HepG2 (cell line): ENCODE measurements at regions not wholly inside any gene's neighbourhood (a gene's known extent, or its start where the extent isn't known, plus 50 kb on each side); places are given as distances from the start of the nearest gene placed in this dataset.

Source experiments
- ATAC-seq: fragments of 200-7000 bp; cut with Tn5 transposase; 3 replicates; pipeline ENCODE4 v1.9.1; 2020; ENCODE audit warnings: mild to moderate bottlenecking, moderate library complexity
- BruUV-seq: library from RNA; stranded (reverse); fragments of 400-500 nt; replicated peaks from 2 replicates; lab custom pipeline; 2021; lab: Mats Ljungman, UMichigan
- CTCF ChIA-PET: fragments of 300-600 bp; formaldehyde crosslinking; extraction: SDS; loops from one replicate; lab custom pipeline; 2021; ENCODE audit warnings: low total read pairs, inconsistent platforms, low intra/inter-chr PET ratio; lab: Yijun Ruan, JAX
- POLR2A ChIA-PET: fragments of 350-600 bp; sonication (Branson Sonifier 250); formaldehyde crosslinking; loops from one replicate; lab custom pipeline; 2020; ENCODE audit warnings: antibody characterized with exemption, inconsistent platforms; lab: Yijun Ruan, JAX
- DNase-seq: peaks from one replicate; pipeline ENCODE4 v3.0.0-alpha.2; 2015; ENCODE audit warnings: low spot score
- FAIRE-seq: peaks from 3 replicates; lab custom pipeline; 2011; peaks lifted over from hg19 to GRCh38; lab: Jason Lieb, UNC
- H2AFZ ChIP-seq: one replicate; pipeline ENCODE4 v1.6.1; 2011; ENCODE audit warnings: low read length, inconsistent platforms
- H3K27ac ChIP-seq: fragments of 300-600 bp; 3 replicates; pipeline ENCODE4 v1.8.0; 2011; ENCODE audit warnings: mixed run types, mild to moderate bottlenecking, mixed read lengths, low read length, inconsistent platforms; ENCODE audit not compliant: insufficient read depth; ENCODE audit errors: extremely low read length
- H3K27me3 ChIP-seq, 2 experiments: fragments of 200-600 bp in 1 of 2; 2 replicates in 1 of 2; 3 replicates in 1 of 2; pipeline versions ENCODE4 v1.6.0 to v1.8.0; 2011; ENCODE audit warnings: low read length in 2 of 2, mild to moderate bottlenecking in 2 of 2, moderate library complexity in 2 of 2, inconsistent platforms in 1 of 2; ENCODE audit not compliant: insufficient read depth in 2 of 2, control insufficient read depth in 1 of 2
- H3K36me3 ChIP-seq, 2 experiments: fragments of 200-600 bp in 1 of 2; replicated peaks in 1 of 2; 2 replicates in 1 of 2; 3 replicates in 1 of 2; pipeline versions ENCODE4 v1.5.1 to v1.8.0; 2011; ENCODE audit warnings: low read length in 2 of 2, inconsistent platforms in 1 of 2; ENCODE audit not compliant: insufficient read depth in 2 of 2, control insufficient read depth in 1 of 2
- H3K4me1 ChIP-seq: 2 replicates; pipeline ENCODE4 v1.5.1; 2012; ENCODE audit warnings: low read length, inconsistent platforms; ENCODE audit not compliant: insufficient read depth
- H3K4me2 ChIP-seq: 2 replicates; pipeline ENCODE4 v1.6.0; 2011; ENCODE audit warnings: low read depth, low read length, inconsistent platforms
- H3K4me3 ChIP-seq, 3 experiments: fragments of 200-600 bp in 1 of 3; sonication (generic), shearing (Covaris generic) in 1 of 3; replicated peaks in 1 of 3; 2 replicates each; pipeline ENCODE4 v1.5.1; 2011 to 2016; ENCODE audit warnings: low read length in 3 of 3, inconsistent platforms in 2 of 3, low read depth in 2 of 3, mild to moderate bottlenecking in 2 of 3, control low read depth in 1 of 3, mixed read lengths in 1 of 3; ENCODE audit not compliant: insufficient read depth in 1 of 3
- H3K79me2 ChIP-seq: one replicate; pipeline ENCODE4 v1.6.1; 2011; ENCODE audit warnings: low read length, inconsistent platforms; ENCODE audit not compliant: insufficient read depth
- H3K9ac ChIP-seq: 2 replicates; pipeline ENCODE4 v1.6.0; 2011; ENCODE audit warnings: mild to moderate bottlenecking, low read depth, low read length, inconsistent platforms; ENCODE audit not compliant: insufficient read depth
- H3K9me3 ChIP-seq: 2 replicates; pipeline ENCODE4 v1.5.1; 2012; ENCODE audit warnings: mild to moderate bottlenecking, low read length
- H4K20me1 ChIP-seq: 2 replicates; pipeline ENCODE4 v1.6.0; 2011; ENCODE audit warnings: inconsistent platforms, mild to moderate bottlenecking, low read length, moderate library complexity; ENCODE audit not compliant: insufficient read depth
- ATF6 ChIP-seq: sonication (generic); formaldehyde crosslinking; conservative IDR thresholded peaks from 2 replicates; pipeline ENCODE4 v1.4.0; 2020; ENCODE audit warnings: missing genetic modification reagents
- IRF2 ChIP-seq: IDR thresholded peaks from 2 replicates; pipeline ENCODE4 v1.6.1; 2018; ENCODE audit warnings: missing genetic modification reagents, missing compliant biosample characterization
- LCORL ChIP-seq, 2 experiments: fragments of 450-650 bp in 1 of 2; sonication (generic) in 1 of 2; formaldehyde crosslinking in 1 of 2; IDR thresholded peaks; 2 replicates each; pipeline versions ENCODE4 v1.5.0 to v1.6.1; 2017 to 2020; ENCODE audit warnings: antibody characterized with exemption in 1 of 2, missing genetic modification reagents in 1 of 2
- PAF1 ChIP-seq: IDR thresholded peaks from 2 replicates; pipeline ENCODE4 v1.6.1; 2016; ENCODE audit warnings: missing genetic modification reagents, missing compliant biosample characterization
- PHF21A ChIP-seq: sonication (generic); formaldehyde crosslinking; IDR thresholded peaks from 2 replicates; pipeline ENCODE4 v1.5.0; 2020; ENCODE audit warnings: mild to moderate bottlenecking, missing genetic modification reagents
- RNF2 ChIP-seq: fragments of 450-650 bp; conservative IDR thresholded peaks from 2 replicates; pipeline ENCODE4 v1.6.1; 2016; ENCODE audit warnings: low read depth
- ZFP36L1 ChIP-seq: sonication (generic); formaldehyde crosslinking; IDR thresholded peaks from 2 replicates; pipeline ENCODE4 v1.8.0; 2022; ENCODE audit warnings: mild to moderate bottlenecking, missing genetic modification reagents, moderate library complexity
- ZNF180 ChIP-seq: sonication (generic); formaldehyde crosslinking; IDR thresholded peaks from 2 replicates; pipeline ENCODE4 v1.4.0; 2020; ENCODE audit warnings: low read depth, missing genetic modification reagents, borderline replicate concordance
- ZNF615 ChIP-seq: sonication (generic); formaldehyde crosslinking; IDR thresholded peaks from 2 replicates; pipeline ENCODE4 v1.5.0; 2020; ENCODE audit warnings: mild to moderate bottlenecking, missing genetic modification reagents, borderline replicate concordance
- WGBS: methylation state at CpG from one replicate; pipeline ENCODE4 v1.1.6; 2017; ENCODE audit warnings: low lambda C conversion rate; 5-methylcytosine and 5-hydroxymethylcytosine counted together
- in situ Hi-C: cut with HindIII; loops from 2 replicates; pipeline ENCODE4 v1.10.0; 2017; ENCODE audit warnings: low pct_unique_long_range_greater_than_20kb; ENCODE audit not compliant: extremely low pct_ligation_motif_present
- intact Hi-C: fragments of 100-400 bp; cut with micrococcal nuclease; formaldehyde crosslinking; loops from one replicate; pipeline ENCODE4 v1.10.0; 2022; ENCODE audit not compliant: unreplicated experiment
- TF ChIP-seq, protein P1 (sequence below), 2 experiments: sonication (generic) in 1 of 2; formaldehyde crosslinking in 1 of 2; IDR thresholded peaks; 2 replicates each; pipeline versions ENCODE4 v1.5.1 to v1.6.1; 2011 to 2020; ENCODE audit warnings: borderline replicate concordance in 1 of 2, low read depth in 1 of 2, low read length in 1 of 2, mild to moderate bottlenecking in 1 of 2, missing genetic modification reagents in 1 of 2, moderate library complexity in 1 of 2
- TF ChIP-seq, protein P2 (sequence below): sonication (generic); formaldehyde crosslinking; IDR thresholded peaks from 2 replicates; pipeline ENCODE4 v1.4.0; 2020; ENCODE audit warnings: mild to moderate bottlenecking, missing genetic modification reagents

DNA sequence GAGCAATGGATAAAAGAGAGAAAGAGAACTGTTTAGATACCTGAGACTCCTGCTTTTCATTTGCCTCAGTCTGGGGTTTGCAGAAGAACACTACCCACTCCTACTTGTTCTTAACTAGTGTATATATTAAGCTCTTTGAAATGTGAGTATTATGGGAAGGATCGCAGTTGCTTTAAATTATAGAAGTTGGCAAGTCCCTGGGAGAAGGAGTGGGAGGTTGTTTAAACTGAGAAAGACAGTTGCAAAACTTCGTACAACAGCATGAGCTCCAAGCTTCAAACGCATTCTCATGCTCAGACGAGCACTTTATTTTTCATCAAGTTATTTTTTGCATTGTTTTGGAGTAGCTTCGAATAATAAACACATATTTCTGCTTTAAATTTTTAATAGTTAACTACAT is 88.1 kb upstream of the C1QTNF7 start (continued):
- TF ChIP-seq LCORL (IDR thresholded peaks at IDR 0.05) (no peak), LCORL (CRISPR knock-in tag; IDR thresholded peaks at IDR 0.05) (no peak), ZNF615 (CRISPR knock-in tag) (no peak), PAF1 (CRISPR knock-in tag) (no peak), ZNF180 (no peak)

- no peak overlapping the region for H3K27ac ChIP-seq
- TF ChIP-seq RNF2, result no peak
- TF ChIP-seq, protein P1, sequence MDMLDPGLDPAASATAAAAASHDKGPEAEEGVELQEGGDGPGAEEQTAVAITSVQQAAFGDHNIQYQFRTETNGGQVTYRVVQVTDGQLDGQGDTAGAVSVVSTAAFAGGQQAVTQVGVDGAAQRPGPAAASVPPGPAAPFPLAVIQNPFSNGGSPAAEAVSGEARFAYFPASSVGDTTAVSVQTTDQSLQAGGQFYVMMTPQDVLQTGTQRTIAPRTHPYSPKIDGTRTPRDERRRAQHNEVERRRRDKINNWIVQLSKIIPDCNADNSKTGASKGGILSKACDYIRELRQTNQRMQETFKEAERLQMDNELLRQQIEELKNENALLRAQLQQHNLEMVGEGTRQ (IDR thresholded peaks at IDR 0.05; ENCODE audit: low read depth, low read length), result no peak
- TF ChIP-seq, protein P1 (CRISPR knock-in tag; IDR thresholded peaks at IDR 0.05; ENCODE audit: borderline replicate concordance), result no peak
- no peak for TF ChIP-seq IRF2 (CRISPR knock-in tag)
- no peak for TF ChIP-seq ATF6 (CRISPR knock-in tag)
- no peak for TF ChIP-seq ZFP36L1 (CRISPR knock-in tag)
- TF ChIP-seq, protein P2, sequence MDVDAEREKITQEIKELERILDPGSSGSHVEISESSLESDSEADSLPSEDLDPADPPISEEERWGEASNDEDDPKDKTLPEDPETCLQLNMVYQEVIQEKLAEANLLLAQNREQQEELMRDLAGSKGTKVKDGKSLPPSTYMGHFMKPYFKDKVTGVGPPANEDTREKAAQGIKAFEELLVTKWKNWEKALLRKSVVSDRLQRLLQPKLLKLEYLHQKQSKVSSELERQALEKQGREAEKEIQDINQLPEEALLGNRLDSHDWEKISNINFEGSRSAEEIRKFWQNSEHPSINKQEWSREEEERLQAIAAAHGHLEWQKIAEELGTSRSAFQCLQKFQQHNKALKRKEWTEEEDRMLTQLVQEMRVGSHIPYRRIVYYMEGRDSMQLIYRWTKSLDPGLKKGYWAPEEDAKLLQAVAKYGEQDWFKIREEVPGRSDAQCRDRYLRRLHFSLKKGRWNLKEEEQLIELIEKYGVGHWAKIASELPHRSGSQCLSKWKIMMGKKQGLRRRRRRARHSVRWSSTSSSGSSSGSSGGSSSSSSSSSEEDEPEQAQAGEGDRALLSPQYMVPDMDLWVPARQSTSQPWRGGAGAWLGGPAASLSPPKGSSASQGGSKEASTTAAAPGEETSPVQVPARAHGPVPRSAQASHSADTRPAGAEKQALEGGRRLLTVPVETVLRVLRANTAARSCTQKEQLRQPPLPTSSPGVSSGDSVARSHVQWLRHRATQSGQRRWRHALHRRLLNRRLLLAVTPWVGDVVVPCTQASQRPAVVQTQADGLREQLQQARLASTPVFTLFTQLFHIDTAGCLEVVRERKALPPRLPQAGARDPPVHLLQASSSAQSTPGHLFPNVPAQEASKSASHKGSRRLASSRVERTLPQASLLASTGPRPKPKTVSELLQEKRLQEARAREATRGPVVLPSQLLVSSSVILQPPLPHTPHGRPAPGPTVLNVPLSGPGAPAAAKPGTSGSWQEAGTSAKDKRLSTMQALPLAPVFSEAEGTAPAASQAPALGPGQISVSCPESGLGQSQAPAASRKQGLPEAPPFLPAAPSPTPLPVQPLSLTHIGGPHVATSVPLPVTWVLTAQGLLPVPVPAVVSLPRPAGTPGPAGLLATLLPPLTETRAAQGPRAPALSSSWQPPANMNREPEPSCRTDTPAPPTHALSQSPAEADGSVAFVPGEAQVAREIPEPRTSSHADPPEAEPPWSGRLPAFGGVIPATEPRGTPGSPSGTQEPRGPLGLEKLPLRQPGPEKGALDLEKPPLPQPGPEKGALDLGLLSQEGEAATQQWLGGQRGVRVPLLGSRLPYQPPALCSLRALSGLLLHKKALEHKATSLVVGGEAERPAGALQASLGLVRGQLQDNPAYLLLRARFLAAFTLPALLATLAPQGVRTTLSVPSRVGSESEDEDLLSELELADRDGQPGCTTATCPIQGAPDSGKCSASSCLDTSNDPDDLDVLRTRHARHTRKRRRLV (CRISPR knock-in tag), result no peak
- no peak for TF ChIP-seq PHF21A (CRISPR knock-in tag)
Measured at GRCh38 chr4:15340332-15340731, 87.5 kb upstream of the C1QTNF7 start.

More at GRCh38 chr4:15340332-15340731, 87.5 kb upstream of the C1QTNF7 start:
- H3K4me1 ChIP-seq, result peaks cover 9% of the 10 kb centered on the region; the same call in 1 of the 2 replicates
- H3K36me3 ChIP-seq, result no peaks in the 10 kb centered on the region
- no peak overlapping the region for H3K9ac ChIP-seq
- H4K20me1 ChIP-seq, result no peaks in the 10 kb centered on the region
- no peak overlapping the region for H2AFZ ChIP-seq
- 77% methylated on average over 4 of the region's 4 CpGs for WGBS
- in situ Hi-C loops, result no loop called here
- intact Hi-C loops, result no loop called here
- no peak overlapping the region for H3K4me2 ChIP-seq
- ChIA-PET POLR2A (no interaction called here), CTCF (no interaction called here)
- BruUV-seq, result no TSS peak
- no peaks in the 10 kb centered on the region for H3K79me2 ChIP-seq
- ATAC-seq, result no peak
- peaks cover 0 to 3% of the 10 kb centered on the region in 2 experiments; a peak in 3 of 5 replicates for H3K27me3 ChIP-seq
- no peaks in the 10 kb centered on the region for H3K9me3 ChIP-seq
- no peak overlapping the region for H3K4me3 ChIP-seq
- no peak for FAIRE-seq
- DNase-seq, result no peak
